Stimulated activated naive CD8-positive, alpha-beta T cell treated with anti-CD3 and anti-CD28 coated beads, Interleukin-15, amount 100 ng/mL, for 72 hours (primary cell): ENCODE measurements at regions not wholly inside any gene's neighbourhood (a gene's known extent, or its start where the extent isn't known, plus 50 kb on each side); places are given as distances from the start of the nearest gene placed in this dataset.
A peak's percentile ranks its signal among the peaks of the same experiment; 100 is the strongest.

Experiments
- ATAC-seq: fragments of 150-1000 bp; cut with Tn5 transposase; 2 replicates; pipeline ENCODE4 v1.10.0; 2021; ENCODE audit warnings: mild to moderate bottlenecking, moderate library complexity
- DNase-seq, 2 donors: peaks; one replicate each; pipeline ENCODE4 v3.0.0; 2021 to 2022
- H3K27ac Mint-ChIP-seq, 2 donors: one replicate each; pipeline ENCODE4 v1.8.0; 2022; ENCODE audit warnings: mild to moderate bottlenecking in 2 of 2, mixed read lengths in 2 of 2, moderate library complexity in 2 of 2
- H3K27me3 Mint-ChIP-seq: one replicate; pipeline ENCODE4 v1.8.0; 2022; ENCODE audit warnings: mixed read lengths
- H3K4me1 Mint-ChIP-seq: one replicate; pipeline ENCODE4 v1.8.0; 2022; ENCODE audit warnings: mild to moderate bottlenecking, mixed read lengths
- H3K4me3 Mint-ChIP-seq, 2 donors: one replicate each; pipeline ENCODE4 v1.8.0; 2022; ENCODE audit warnings: mild to moderate bottlenecking in 2 of 2, mixed read lengths in 2 of 2, moderate library complexity in 1 of 2
- H3K9me3 Mint-ChIP-seq, 2 donors: one replicate each; pipeline ENCODE4 v1.8.0; 2022; ENCODE audit warnings: mixed read lengths in 2 of 2

GRCh38 chr5:54742417-54742891, 224.9 kb downstream of the SNX18 start:
- Mint-ChIP-seq H3K27ac (no peak overlapping the region), H3K4me3 (no peak overlapping the region), H3K9me3 (no peaks in the 10 kb centered on the region), H3K27me3 (peaks cover 11% of the 10 kb centered on the region), H3K4me1 (peaks cover 21% of the 10 kb centered on the region)
- ATAC-seq: no peak
- no peak for DNase-seq

- DNase-seq: no peak
- H3K27ac Mint-ChIP-seq: no peak overlapping the region
Observed at GRCh38 chr5:54741711-54742110, 224.2 kb downstream of the SNX18 start.

GRCh38 chr5:54740141-54740540, 222.6 kb downstream of the SNX18 start:
- ATAC-seq (no peak), DNase-seq (no peak)
- Mint-ChIP-seq H3K4me3 (no peak overlapping the region), H3K9me3 (no peaks in the 10 kb centered on the region), H3K4me1 (peaks cover 21% of the 10 kb centered on the region), H3K27ac (peak overlapping the region; percentile 23 to 35), H3K27me3 (peaks cover 11% of the 10 kb centered on the region)

More at GRCh38 chr5:54741711-54742110, 224.2 kb downstream of the SNX18 start:
- peaks cover 21% of the 10 kb centered on the region for H3K4me1 Mint-ChIP-seq
- no peak for ATAC-seq
- H3K4me3 Mint-ChIP-seq: no peak overlapping the region
- peaks cover 11% of the 10 kb centered on the region for H3K27me3 Mint-ChIP-seq
- no peaks in the 10 kb centered on the region for H3K9me3 Mint-ChIP-seq

- peaks cover 17% of the 10 kb centered on the region for H3K4me1 Mint-ChIP-seq
- no peaks in the 10 kb centered on the region for H3K9me3 Mint-ChIP-seq
- H3K27ac Mint-ChIP-seq: no peak overlapping the region
- no peak for ATAC-seq
- no peak for DNase-seq
- H3K4me3 Mint-ChIP-seq: no peak overlapping the region
- peaks cover 11% of the 10 kb centered on the region for H3K27me3 Mint-ChIP-seq
Observed at GRCh38 chr5:54739371-54739770, 221.8 kb downstream of the SNX18 start.

- H3K27ac Mint-ChIP-seq: no peak overlapping the region
- peaks cover 13% of the 10 kb centered on the region for H3K4me1 Mint-ChIP-seq
- DNase-seq: no peak
- H3K4me3 Mint-ChIP-seq: no peak overlapping the region
- no peaks in the 10 kb centered on the region for H3K9me3 Mint-ChIP-seq
- peaks cover 11% of the 10 kb centered on the region for H3K27me3 Mint-ChIP-seq
- no peak for ATAC-seq
Observed at GRCh38 chr5:54738973-54739367, 221.4 kb downstream of the SNX18 start.

GRCh38 chr5:54738118-54738972, 220.8 kb downstream of the SNX18 start:
- DNase-seq: no peak
- peak overlapping the region in 1 of 2 donors; percentile 66 for H3K27ac Mint-ChIP-seq
- ATAC-seq: no peak
- no peaks in the 10 kb centered on the region for H3K9me3 Mint-ChIP-seq
- peaks cover 11% of the 10 kb centered on the region for H3K4me1 Mint-ChIP-seq
- peaks cover 11% of the 10 kb centered on the region for H3K27me3 Mint-ChIP-seq
- no peak overlapping the region for H3K4me3 Mint-ChIP-seq

- Mint-ChIP-seq H3K27ac (no peak overlapping the region), H3K9me3 (no peaks in the 10 kb centered on the region), H3K27me3 (peaks cover 11% of the 10 kb centered on the region), H3K4me3 (no peak overlapping the region), H3K4me1 (peaks cover 11% of the 10 kb centered on the region)
- ATAC-seq (no peak), DNase-seq (no peak)
Observed at GRCh38 chr5:54736003-54736797, 218.6 kb downstream of the SNX18 start.

- Mint-ChIP-seq H3K27me3 (no peaks in the 10 kb centered on the region), H3K4me3 (no peak overlapping the region), H3K27ac (no peak overlapping the region), H3K9me3 (no peaks in the 10 kb centered on the region), H3K4me1 (no peaks in the 10 kb centered on the region)
- ATAC-seq: no peak
- DNase-seq: no peak
Observed at GRCh38 chr5:54733101-54733500, 215.5 kb downstream of the SNX18 start.

GRCh38 chr5:54732108-54732507, 214.5 kb downstream of the SNX18 start:
- no peak for DNase-seq
- H3K9me3 Mint-ChIP-seq: no peaks in the 10 kb centered on the region
- no peak for ATAC-seq
- no peaks in the 10 kb centered on the region for H3K27me3 Mint-ChIP-seq
- H3K4me1 Mint-ChIP-seq: no peaks in the 10 kb centered on the region
- no peak overlapping the region for H3K4me3 Mint-ChIP-seq
- no peak overlapping the region for H3K27ac Mint-ChIP-seq

GRCh38 chr5:54728588-54728915, 211.0 kb downstream of the SNX18 start:
- Mint-ChIP-seq H3K4me1 (no peaks in the 10 kb centered on the region), H3K9me3 (peaks cover 0 to 3% of the 10 kb centered on the region in 2 donors), H3K27me3 (no peaks in the 10 kb centered on the region), H3K27ac (no peak overlapping the region), H3K4me3 (no peak overlapping the region)
- no peak for DNase-seq
- ATAC-seq: no peak

GRCh38 chr5:54727874-54728587, 210.5 kb downstream of the SNX18 start:
- H3K27me3 Mint-ChIP-seq: no peaks in the 10 kb centered on the region
- ATAC-seq: no peak
- H3K4me1 Mint-ChIP-seq: no peaks in the 10 kb centered on the region
- DNase-seq: no peak
- H3K9me3 Mint-ChIP-seq: peaks cover 0 to 8% of the 10 kb centered on the region in 2 donors
- no peak overlapping the region for H3K4me3 Mint-ChIP-seq
- H3K27ac Mint-ChIP-seq: no peak overlapping the region

- ATAC-seq: no peak
Observed at GRCh38 chr5:54725391-54726280, 208.1 kb downstream of the SNX18 start.

GRCh38 chr5:54722846-54723433, 205.4 kb downstream of the SNX18 start:
- DNase-seq (no peak), ATAC-seq (no peak)
- Mint-ChIP-seq H3K27me3 (no peaks in the 10 kb centered on the region), H3K27ac (no peak overlapping the region), H3K4me3 (no peak overlapping the region), H3K4me1 (peaks cover 7% of the 10 kb centered on the region), H3K9me3 (peaks cover 0 to 12% of the 10 kb centered on the region in 2 donors)

More at GRCh38 chr5:54725391-54726280, 208.1 kb downstream of the SNX18 start:
- Mint-ChIP-seq H3K27me3 (no peaks in the 10 kb centered on the region), H3K4me1 (no peaks in the 10 kb centered on the region), H3K9me3 (peaks cover 0 to 12% of the 10 kb centered on the region in 2 donors), H3K27ac (peak overlapping the region in 1 of 2 donors; percentile 5), H3K4me3 (no peak overlapping the region)
- no peak for DNase-seq

GRCh38 chr5:54721951-54722654, 204.5 kb downstream of the SNX18 start:
- no peak overlapping the region for H3K27ac Mint-ChIP-seq
- peaks cover 0 to 12% of the 10 kb centered on the region in 2 donors for H3K9me3 Mint-ChIP-seq
- DNase-seq (no peak), ATAC-seq (no peak)
- peaks cover 12% of the 10 kb centered on the region for H3K4me1 Mint-ChIP-seq
- H3K27me3 Mint-ChIP-seq: no peaks in the 10 kb centered on the region
- no peak overlapping the region for H3K4me3 Mint-ChIP-seq
